WI38 (cell line): ENCODE measurements at regions not wholly inside any gene's neighbourhood (a gene's known extent, or its start where the extent isn't known, plus 50 kb on each side); places are given as distances from the start of the nearest gene placed in this dataset.
"Not testable (repeated sequence)": the region's sequence is repeated elsewhere in the genome, so short reads cannot be mapped to it uniquely, and the experiment has no call there.

Experiments used
- H3K4me3 ChIP-seq: 2 replicates; pipeline ENCODE4 v1.5.1; 2011; ENCODE audit warnings: low read depth, mild to moderate bottlenecking, control low read depth, low read length
- TF ChIP-seq, protein P1 (sequence below): IDR thresholded peaks from 2 replicates; pipeline ENCODE4 v1.5.1; 2012; ENCODE audit warnings: low read depth, mild to moderate bottlenecking, control low read depth, low read length

DNA sequence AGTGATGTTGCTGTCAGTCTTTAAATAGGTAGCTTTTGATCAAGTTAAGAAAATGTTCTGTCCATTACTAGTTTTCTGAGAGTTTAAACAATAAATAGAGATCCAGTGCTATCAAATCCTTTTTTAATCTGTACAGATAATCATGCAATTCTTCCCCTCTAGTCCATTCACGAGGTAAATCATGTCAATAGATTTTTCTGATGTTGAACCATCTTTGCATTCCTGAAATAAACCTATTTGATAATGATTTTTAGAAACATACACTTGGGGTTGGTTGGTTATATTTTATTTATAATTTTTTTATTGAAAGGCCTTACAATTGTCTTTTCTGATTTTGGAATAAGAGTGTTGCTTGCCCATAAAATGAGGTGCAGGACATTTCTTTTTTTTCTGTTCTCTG, 95.0 kb downstream of the FAM53A start:
- H3K4me3 ChIP-seq: no peak overlapping the region
- TF ChIP-seq, protein P1, sequence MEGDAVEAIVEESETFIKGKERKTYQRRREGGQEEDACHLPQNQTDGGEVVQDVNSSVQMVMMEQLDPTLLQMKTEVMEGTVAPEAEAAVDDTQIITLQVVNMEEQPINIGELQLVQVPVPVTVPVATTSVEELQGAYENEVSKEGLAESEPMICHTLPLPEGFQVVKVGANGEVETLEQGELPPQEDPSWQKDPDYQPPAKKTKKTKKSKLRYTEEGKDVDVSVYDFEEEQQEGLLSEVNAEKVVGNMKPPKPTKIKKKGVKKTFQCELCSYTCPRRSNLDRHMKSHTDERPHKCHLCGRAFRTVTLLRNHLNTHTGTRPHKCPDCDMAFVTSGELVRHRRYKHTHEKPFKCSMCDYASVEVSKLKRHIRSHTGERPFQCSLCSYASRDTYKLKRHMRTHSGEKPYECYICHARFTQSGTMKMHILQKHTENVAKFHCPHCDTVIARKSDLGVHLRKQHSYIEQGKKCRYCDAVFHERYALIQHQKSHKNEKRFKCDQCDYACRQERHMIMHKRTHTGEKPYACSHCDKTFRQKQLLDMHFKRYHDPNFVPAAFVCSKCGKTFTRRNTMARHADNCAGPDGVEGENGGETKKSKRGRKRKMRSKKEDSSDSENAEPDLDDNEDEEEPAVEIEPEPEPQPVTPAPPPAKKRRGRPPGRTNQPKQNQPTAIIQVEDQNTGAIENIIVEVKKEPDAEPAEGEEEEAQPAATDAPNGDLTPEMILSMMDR: no peak

DNA sequence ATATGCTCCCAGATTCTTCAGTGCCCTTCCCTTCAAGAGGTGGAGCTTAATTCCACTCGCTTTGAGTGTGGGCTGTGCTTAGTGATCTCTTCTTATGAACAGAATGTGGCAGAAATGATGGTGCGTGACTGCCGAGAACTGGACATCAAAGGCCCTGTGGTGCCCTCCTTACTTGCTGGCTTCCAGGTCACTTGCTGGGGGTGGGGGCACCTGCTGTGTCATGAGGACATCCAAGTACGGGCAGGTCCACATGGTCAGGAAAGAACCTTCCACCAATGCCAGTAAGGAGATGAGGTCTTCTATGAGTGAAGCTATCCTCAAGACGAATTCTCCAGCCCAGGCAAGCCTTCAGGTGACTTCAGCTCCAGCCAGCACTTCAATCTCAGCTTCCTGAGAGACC, 95.8 kb downstream of the FAM53A start:
- no peak overlapping the region for H3K4me3 ChIP-seq
- TF ChIP-seq, protein P1: no peak

DNA sequence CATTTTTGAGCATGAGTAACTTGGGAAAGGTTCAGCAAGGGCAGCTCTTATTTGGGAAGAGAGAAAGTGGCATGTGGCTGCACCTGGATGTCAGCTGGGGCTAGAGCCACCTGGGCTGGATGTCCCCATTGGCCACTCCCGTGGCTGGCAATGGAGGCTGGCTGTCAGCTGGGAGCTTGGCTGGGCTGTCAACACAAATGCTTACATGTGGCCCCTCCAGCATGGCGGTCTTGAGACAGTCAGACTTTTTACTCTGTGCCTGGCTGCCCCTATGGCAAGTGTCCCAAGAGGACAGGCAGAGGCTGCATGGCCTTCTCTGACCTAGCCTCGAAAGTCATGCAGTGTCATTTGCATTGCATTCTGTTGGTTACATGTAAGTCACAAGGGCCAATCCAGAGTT, 99.6 kb downstream of the FAM53A start:
- TF ChIP-seq, protein P1: no peak
- no peak overlapping the region for H3K4me3 ChIP-seq

GRCh38 chr4:1583859-1584258, 100.3 kb downstream of the FAM53A start:
- TF ChIP-seq, protein P1: no peak
- H3K4me3 ChIP-seq: no peak overlapping the region

DNA sequence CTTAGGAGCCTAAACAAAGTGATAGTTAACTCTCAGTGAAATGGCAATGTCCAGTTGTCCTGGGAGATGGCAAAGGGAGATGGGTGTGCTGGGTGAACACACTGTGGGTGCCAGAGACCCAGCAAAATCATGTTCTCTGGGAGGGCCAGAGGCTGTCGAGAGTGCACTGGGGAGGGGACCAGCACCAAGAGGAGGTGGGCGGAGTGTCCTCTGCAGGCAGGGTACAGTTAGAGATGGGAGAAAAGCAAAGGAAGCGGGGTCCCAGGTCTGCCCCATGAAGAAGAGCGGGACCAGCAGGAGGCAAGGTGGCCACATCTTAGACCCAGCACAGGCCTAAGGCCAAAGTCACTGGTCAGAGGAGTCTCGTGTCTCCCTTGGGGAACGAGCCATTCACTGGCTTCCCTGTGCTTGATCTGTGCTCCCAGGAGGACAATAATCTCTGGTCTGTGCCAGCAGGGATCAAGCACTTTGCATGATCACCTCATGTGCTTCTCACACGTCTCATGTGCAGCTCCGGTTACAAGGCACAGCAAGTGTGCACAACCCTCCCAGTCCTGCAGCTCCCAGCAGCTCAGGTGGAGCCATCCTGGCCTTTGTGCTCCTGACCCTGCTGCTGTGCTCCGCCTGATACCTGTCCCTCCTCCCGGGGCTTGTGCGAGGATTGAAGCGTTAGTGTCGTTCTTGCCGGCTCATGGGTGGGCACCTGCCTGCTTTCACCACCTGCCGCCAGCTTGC, 100.9 kb downstream of the FAM53A start:
- TF ChIP-seq, protein P1: no peak
- no peak overlapping the region for H3K4me3 ChIP-seq

GRCh38 chr4:1582227-1582626, 101.9 kb downstream of the FAM53A start:
- TF ChIP-seq, protein P1: no peak
- H3K4me3 ChIP-seq: no peak overlapping the region

DNA sequence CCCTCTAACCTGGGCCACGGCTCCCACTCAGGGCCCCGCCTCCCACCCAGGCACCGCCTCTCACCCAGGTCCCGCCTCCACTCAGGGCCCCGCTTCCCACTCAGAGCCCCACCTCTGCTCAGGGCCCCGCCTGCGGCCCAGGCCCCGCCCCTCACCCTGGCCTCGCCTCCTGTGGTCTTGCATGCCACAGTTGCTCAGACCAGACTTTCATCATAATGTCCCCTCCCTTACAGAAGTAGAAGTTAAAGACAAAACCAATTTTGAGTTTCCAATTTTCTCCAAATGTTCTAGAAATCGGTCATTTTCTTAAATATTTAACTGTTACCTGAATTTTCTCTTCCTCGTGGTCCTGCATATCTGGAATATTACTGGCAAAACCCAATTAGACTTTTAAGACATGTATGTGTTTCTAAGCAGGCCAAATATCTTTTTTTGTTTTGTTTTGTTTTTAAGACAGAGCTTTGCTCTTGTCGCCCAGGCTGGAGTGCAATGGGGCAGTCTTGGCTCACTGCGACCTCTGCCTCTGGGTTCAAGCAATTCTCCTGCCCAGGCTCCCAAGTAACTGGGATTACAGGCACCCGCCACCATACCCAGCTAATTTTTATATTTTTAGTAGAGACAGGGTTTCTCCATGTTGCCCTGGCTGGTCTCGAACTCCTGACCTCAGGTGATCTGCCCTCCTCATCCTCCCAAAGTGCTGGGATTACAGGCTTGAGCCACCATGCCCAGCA, 102.8 kb downstream of the FAM53A start:
- not testable (repeated sequence) for H3K4me3 ChIP-seq

GRCh38 chr4:1580692-1581012, 103.5 kb downstream of the FAM53A start:
- not testable (repeated sequence) for H3K4me3 ChIP-seq
